ENCODE measurements at regions not wholly inside any gene's neighbourhood (a gene's known extent, or its start where the extent isn't known, plus 50 kb on each side); places are given as distances from the start of the nearest gene placed in this dataset.
"Not testable (repeated sequence)": the region's sequence is repeated elsewhere in the genome, so short reads cannot be mapped to it uniquely, and the experiment has no call there.

GRCh38 chr2:240254337-240255164 is 114.1 kb upstream of the OTOS start:
- DNase-seq (ENCODE audit: low spot score) = no peak

DNA sequence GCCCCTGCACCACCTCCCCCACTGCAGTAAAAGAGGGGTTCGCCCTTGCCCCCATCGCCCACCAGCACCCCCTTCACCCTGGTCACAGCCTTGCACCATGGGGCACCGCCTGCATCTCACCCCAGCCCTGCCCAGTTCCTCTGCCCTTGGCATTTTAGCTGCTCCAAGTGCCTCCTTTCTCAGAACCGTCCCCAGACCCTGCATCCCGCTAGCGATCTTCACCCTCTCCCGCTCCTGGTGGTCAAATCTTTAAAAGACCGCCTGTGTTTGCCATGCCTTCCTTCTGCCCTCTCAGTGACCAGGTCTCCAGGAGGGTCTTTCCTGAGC is 114.7 kb upstream of the OTOS start:
- no peak for DNase-seq (ENCODE audit: low spot score)

DNA sequence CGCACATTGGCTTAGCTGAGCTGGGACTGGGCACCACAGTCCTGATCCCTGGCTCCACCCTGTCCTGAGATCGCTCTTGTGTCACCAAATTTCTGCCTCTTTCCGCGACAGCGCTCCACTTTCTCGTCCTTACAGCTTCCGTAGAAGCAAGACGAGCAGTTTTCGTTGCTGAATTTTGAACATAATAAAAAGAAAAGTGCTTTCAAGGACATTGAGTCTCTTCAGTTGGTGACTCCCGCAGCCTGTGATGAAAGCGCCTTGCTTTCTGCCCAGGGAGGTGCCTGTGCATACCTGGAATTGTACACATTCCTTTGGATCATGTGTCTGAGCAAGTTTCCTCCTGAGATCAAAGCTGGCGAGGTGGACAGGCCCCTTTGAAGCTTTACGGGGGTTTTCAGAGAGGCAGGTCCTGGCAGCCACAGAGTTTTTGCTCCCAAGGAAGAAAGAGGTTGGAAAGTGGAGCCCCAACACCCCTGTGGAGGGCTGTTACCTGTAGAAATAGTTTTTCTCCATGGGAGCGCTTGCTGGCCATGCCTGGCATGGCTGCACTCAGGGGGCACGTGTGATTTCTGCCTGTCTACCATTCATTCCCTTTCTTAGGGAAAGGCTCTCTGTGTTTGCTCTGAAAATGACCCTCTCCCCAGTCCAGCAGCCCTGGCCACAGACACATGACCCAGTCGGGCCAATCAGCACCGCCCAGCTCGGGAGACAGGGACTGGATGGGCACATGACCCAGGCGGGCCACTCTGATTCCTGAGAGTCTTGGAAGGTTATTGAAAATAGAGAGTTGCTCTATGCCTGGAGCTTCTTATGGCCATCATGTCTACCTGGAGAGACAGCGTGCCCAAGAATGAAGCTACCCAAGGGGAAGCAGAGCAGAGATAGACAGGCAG is 115.6 kb upstream of the OTOS start:
- DNase-seq (ENCODE audit: low spot score) = no peak

DNA sequence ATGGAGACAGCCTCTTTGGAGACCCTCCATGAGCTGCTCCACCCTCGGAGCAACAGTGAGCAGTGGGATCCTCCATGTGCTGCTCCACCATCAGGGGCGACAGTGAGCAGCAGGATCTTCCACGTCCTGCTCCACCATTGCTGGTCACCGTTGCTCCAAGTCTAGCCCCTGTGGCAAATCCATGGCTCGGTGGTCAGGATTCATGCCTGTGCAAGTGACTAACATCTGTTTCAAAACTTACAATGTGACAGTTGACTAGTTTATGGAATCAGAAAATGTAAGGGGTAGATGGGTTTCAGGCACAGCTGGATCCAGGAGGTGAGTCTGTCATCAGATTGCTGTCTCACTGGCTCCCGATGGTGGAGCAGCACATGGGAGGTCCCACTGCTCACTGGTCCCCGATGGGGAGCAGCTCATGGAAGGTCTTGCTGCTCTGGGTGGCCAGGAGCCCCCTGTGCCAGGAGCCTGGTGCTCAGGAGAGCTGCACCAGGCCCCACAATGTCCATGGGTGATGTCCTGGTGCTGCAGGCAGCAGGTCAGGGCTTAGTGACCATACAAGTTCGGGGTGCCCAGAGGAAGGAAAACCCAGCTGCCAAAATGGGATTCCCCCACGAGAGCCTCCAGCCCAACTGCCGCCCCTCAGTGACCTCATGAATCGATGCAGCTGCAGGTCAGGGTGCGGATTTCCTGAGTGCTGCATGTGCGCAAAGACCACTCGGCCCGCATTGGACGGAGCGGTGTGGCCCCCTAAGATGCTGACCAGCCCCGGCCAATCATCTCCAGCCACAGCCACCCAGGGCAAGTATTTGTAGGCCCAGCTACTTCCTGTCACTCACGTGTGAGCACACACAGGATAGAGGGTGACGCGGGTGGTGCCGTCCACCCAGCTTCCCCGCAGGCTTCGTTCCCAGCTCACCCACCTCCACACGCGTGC is 116.5 kb upstream of the OTOS start:
- no peak for DNase-seq (ENCODE audit: low spot score)

- DNase-seq (ENCODE audit: low spot score) = no peak
These were observed 117.6 kb upstream of the OTOS start for GRCh38 chr2:240257940-240258580.

GRCh38 chr2:240258685-240259084 is 118.2 kb upstream of the OTOS start:
- DNase-seq (ENCODE audit: low spot score) = no peak

GRCh38 chr2:240259201-240259923 is 118.9 kb upstream of the OTOS start:
- DNase-seq (ENCODE audit: low spot score) = no peak

DNA sequence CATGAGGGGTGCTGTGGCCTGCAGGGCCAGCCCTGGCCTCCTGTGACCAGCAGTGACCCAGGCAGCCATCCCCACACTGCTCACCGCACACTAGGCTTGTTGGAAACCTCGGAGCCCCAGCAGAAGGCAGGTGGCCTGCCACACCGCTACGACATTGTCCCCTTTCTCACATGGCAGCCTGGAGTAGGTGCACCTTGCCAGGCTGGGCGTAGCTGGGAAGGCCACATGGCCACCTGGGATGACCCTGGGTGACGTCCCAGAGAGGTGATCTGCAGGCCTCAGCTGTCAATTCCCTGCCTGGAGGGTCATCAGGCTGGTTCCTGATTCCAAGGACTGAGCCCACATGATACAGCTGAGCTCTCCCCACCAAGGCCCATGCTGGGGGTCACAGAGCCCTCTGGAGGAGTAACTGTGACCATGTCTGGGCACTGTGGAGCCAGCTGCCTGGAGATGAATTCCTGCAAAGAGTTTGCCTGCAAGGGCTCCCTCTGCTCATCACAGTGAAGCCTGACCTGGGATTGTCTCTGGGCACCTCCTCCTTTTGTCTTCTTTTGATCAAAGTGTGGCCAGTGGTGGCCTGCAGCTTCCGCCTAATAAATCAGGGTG is 119.6 kb upstream of the OTOS start:
- DNase-seq (ENCODE audit: low spot score) = no peak

DNA sequence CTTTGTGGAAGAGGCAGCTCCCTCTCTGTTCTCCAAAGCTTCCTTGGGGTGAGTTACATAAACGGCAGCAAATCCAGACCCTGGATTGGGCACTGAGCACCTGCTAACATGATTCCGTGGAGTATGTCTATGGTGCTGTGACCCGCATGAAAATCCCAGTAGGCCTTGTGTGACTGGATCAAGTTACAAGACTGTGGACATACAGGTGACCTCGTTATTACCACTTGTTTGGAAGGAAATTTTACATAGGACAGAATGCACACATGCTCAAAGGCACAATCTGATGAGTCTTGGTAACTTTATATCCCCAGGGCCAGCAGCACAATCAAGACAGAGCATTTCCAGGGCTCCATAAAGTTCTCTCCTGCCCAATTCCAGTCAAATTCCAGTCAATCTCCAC is 120.2 kb upstream of the OTOS start:
- no peak for DNase-seq (ENCODE audit: low spot score)

- DNase-seq (ENCODE audit: low spot score) = not testable (repeated sequence)
These were observed 122.1 kb upstream of the OTOS start for GRCh38 chr2:240262578-240262977.

GRCh38 chr2:240269380-240269779 is 128.9 kb upstream of the OTOS start:
- DNase-seq (ENCODE audit: low spot score) = no peak

DNA sequence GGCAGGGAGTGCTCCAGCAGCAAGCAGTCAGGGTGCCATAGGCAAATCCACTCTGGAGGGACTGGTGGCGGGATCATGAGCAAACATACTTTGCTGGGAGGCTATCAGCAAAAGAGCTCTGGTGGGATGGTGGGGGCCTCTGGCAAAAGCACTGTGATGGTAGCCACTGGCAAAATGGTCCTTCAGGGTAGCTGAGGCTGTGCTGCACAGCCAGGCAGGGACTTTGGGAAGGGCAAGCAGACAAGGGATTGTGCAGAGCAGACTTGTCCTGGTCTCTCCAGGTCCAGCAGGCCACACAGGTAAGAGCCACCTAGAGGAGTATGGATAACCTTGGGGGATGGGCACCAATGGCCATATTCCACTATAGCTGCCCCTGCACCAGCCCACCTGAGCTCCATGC is 129.4 kb upstream of the OTOS start:
- no peak for DNase-seq (ENCODE audit: low spot score)

GRCh38 chr2:240271716-240272341 is 131.4 kb upstream of the OTOS start:
- no peak for DNase-seq (ENCODE audit: low spot score)

DNA sequence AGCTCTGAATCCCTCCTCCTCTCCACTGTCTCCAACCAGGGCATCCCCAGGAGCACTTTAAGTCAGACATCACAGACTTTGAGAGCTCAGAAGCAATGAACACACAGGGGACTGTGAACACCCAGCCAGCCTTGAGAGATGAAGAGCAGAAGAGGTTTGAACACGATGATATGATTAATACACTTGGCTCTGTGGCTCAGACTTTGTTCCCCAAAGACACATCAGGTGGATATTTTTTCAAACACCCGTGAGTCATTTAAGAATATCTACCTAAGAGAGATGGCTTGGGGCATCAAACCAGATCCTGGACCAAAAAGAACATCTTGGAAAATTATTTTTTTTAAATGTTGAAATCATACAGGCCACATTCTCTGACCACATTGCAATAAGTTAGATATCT is 134.9 kb upstream of the OTOS start:
- DNase-seq (ENCODE audit: low spot score) = no peak

GRCh38 chr2:240277073-240277806 is 136.8 kb upstream of the OTOS start:
- DNase-seq (ENCODE audit: low spot score) = no peak

- no peak for DNase-seq (ENCODE audit: low spot score)
These were observed 137.5 kb upstream of the OTOS start for GRCh38 chr2:240277807-240278522.

DNA sequence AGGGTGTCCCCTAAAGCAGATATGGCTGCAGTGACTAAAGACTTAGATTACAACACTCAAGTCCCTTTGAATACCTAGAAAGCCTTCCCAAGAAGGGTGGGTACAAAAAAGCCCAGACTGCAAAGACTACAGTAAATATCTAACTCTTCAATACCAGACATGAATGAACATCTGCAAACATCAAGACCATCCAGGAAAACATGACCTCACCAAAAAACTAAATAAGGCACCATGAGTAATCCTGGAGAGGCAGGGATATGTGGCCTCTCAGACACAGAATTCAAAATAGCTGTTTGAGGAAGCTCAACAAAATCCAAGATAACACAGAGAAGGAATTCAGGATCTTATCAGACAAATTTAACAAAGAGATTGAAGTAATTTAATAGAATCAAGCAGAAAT is 138.2 kb upstream of the OTOS start:
- no peak for DNase-seq (ENCODE audit: low spot score)

GRCh38 chr2:240280621-240281020 is 140.2 kb upstream of the OTOS start:
- DNase-seq (ENCODE audit: low spot score) = no peak

All from germinal center (tissue), 1 donor.